ENCODE measurements at regions not wholly inside any gene's neighbourhood (a gene's known extent, or its start where the extent isn't known, plus 50 kb on each side); places are given as distances from the start of the nearest gene placed in this dataset.
"Not testable (repeated sequence)": the region's sequence is repeated elsewhere in the genome, so short reads cannot be mapped to it uniquely, and the experiment has no call there.

- Histone ChIP-seq H3K9me2 (ENCODE audit: insufficient read depth, low read length) (no peaks in the 10 kb centered on the region), H3K9me3 (ENCODE audit: low read length) (no peaks in the 10 kb centered on the region), H3K9ac (ENCODE audit: low read length) (no peak overlapping the region), H3K27me3 (ENCODE audit: insufficient read depth, low read depth, low read length) (no peaks in the 10 kb centered on the region), H3K36me3 (ENCODE audit: insufficient read depth, low read length) (no peaks in the 10 kb centered on the region), H4K20me1 (ENCODE audit: insufficient read depth) (no peaks in the 10 kb centered on the region), H3K79me2 (replicated peaks; ENCODE audit: insufficient read depth, low read length) (no peaks in the 10 kb centered on the region), H3K27ac (ENCODE audit: low read length) (no peak overlapping the region), H2AFZ (ENCODE audit: low read depth, low read length) (no peak overlapping the region), H3F3A (ENCODE audit: insufficient read depth, low read length, poor library complexity, severe bottlenecking) (no peaks in the 10 kb centered on the region), H3K4me3 (ENCODE audit: low read length) (no peak overlapping the region), H3K4me2 (ENCODE audit: low read length) (no peak overlapping the region)
- no peak for TF ChIP-seq SMC3 (conservative IDR thresholded peaks at IDR 0.05; ENCODE audit: poor library complexity)
- TF ChIP-seq TAF1 (IDR thresholded peaks at IDR 0.05; ENCODE audit: low read depth) = no peak
Observed at GRCh38 chr20:56781108-56781739, 152.1 kb downstream of the TFAP2C start.

GRCh38 chr20:56781987-56782560 lies 153.0 kb downstream of the TFAP2C start:
- H4K20me1 ChIP-seq (ENCODE audit: insufficient read depth); H3K4me2 ChIP-seq (ENCODE audit: low read length); H3F3A ChIP-seq (ENCODE audit: insufficient read depth, low read length, poor library complexity, severe bottlenecking); H3K27me3 ChIP-seq (ENCODE audit: insufficient read depth, low read depth, low read length); H3K9me2 ChIP-seq (ENCODE audit: insufficient read depth, low read length); H3K9ac ChIP-seq (ENCODE audit: low read length); H3K27ac ChIP-seq (ENCODE audit: low read length); H3K36me3 ChIP-seq (ENCODE audit: insufficient read depth, low read length); H2AFZ ChIP-seq (ENCODE audit: low read depth, low read length); H3K9me3 ChIP-seq (ENCODE audit: low read length); H3K4me3 ChIP-seq (ENCODE audit: low read length); H3K79me2 ChIP-seq (replicated peaks; ENCODE audit: insufficient read depth, low read length): not testable (repeated sequence)

GRCh38 chr20:56782814-56783213 lies 153.7 kb downstream of the TFAP2C start:
- not testable (repeated sequence) for H3K9ac ChIP-seq (ENCODE audit: low read length); H3K9me2 ChIP-seq (ENCODE audit: insufficient read depth, low read length); H3K27me3 ChIP-seq (ENCODE audit: insufficient read depth, low read depth, low read length); H3K4me2 ChIP-seq (ENCODE audit: low read length); H4K20me1 ChIP-seq (ENCODE audit: insufficient read depth); H3K4me3 ChIP-seq (ENCODE audit: low read length); H3K79me2 ChIP-seq (replicated peaks; ENCODE audit: insufficient read depth, low read length); H3K9me3 ChIP-seq (ENCODE audit: low read length); H3K36me3 ChIP-seq (ENCODE audit: insufficient read depth, low read length); H3K27ac ChIP-seq (ENCODE audit: low read length); H3F3A ChIP-seq (ENCODE audit: insufficient read depth, low read length, poor library complexity, severe bottlenecking); H2AFZ ChIP-seq (ENCODE audit: low read depth, low read length)

GRCh38 chr20:56783826-56784225 lies 154.7 kb downstream of the TFAP2C start:
- no peaks in the 10 kb centered on the region for H4K20me1 ChIP-seq (ENCODE audit: insufficient read depth)

More at GRCh38 chr20:56783826-56784225, 154.7 kb downstream of the TFAP2C start:
- no peak for TF ChIP-seq POLR2AphosphoS5 (IDR thresholded peaks at IDR 0.05)
- no peak for TF ChIP-seq EZH2 (IDR thresholded peaks at IDR 0.05; ENCODE audit: borderline replicate concordance, insufficient read depth, low read length, poor library complexity, severe bottlenecking)
- TF ChIP-seq EP300 (conservative IDR thresholded peaks at IDR 0.05; ENCODE audit: poor library complexity, severe bottlenecking) = no peak
- no peak for TF ChIP-seq CTCF (IDR thresholded peaks at IDR 0.05; ENCODE audit: poor library complexity, severe bottlenecking)
- no peak for TF ChIP-seq RAD21 (conservative IDR thresholded peaks at IDR 0.05)
- TF ChIP-seq REST (IDR thresholded peaks at IDR 0.05; ENCODE audit: borderline replicate concordance) = no peak
- TF ChIP-seq SMC3 (conservative IDR thresholded peaks at IDR 0.05; ENCODE audit: poor library complexity) = no peak
- TF ChIP-seq TAF1 (IDR thresholded peaks at IDR 0.05; ENCODE audit: low read depth) = no peak
- TF ChIP-seq MXI1 (conservative IDR thresholded peaks at IDR 0.05; ENCODE audit: poor library complexity, severe bottlenecking) = no peak
- Histone ChIP-seq H3K27me3 (ENCODE audit: insufficient read depth, low read depth, low read length) (no peaks in the 10 kb centered on the region), H3K9me3 (ENCODE audit: low read length) (no peaks in the 10 kb centered on the region), H3K36me3 (ENCODE audit: insufficient read depth, low read length) (no peaks in the 10 kb centered on the region), H3K9ac (ENCODE audit: low read length) (no peak overlapping the region), H2AFZ (ENCODE audit: low read depth, low read length) (no peak overlapping the region), H3K9me2 (ENCODE audit: insufficient read depth, low read length) (no peaks in the 10 kb centered on the region), H3K4me3 (ENCODE audit: low read length) (no peak overlapping the region), H3K4me2 (ENCODE audit: low read length) (no peak overlapping the region), H3K79me2 (replicated peaks; ENCODE audit: insufficient read depth, low read length) (no peaks in the 10 kb centered on the region), H3K27ac (ENCODE audit: low read length) (no peak overlapping the region), H3F3A (ENCODE audit: insufficient read depth, low read length, poor library complexity, severe bottlenecking) (no peaks in the 10 kb centered on the region)
